Caki2 (cell line): ENCODE measurements at regions not wholly inside any gene's neighbourhood (a gene's known extent, or its start where the extent isn't known, plus 50 kb on each side); places are given as distances from the start of the nearest gene placed in this dataset.
A peak's percentile ranks its signal among the peaks of the same experiment; 100 is the strongest.

Experiments used
- DNase-seq: peaks from one replicate; pipeline ENCODE4 v3.0.0-alpha.2; 2015; ENCODE audit warnings: low read depth
- in situ Hi-C: cut with HindIII; loops from 2 replicates; pipeline ENCODE4 v1.10.0; 2016; ENCODE audit warnings: low sequenced_read_pairs, low pct_unique_long_range_greater_than_20kb, mixed read lengths

- in situ Hi-C loops, result no loop called here
- DNase-seq, result no peak
Observed at GRCh38 chr7:67940400-67940799, 943.8 kb downstream of the TYW1 start.

- in situ Hi-C loops, result no loop called here
- DNase-seq, result no peak
Observed at GRCh38 chr7:67947191-67947590, 950.6 kb downstream of the TYW1 start.

- peak; percentile 10 for DNase-seq
- in situ Hi-C loops, result no loop called here
Observed at GRCh38 chr7:67947646-67948045, 951.0 kb downstream of the TYW1 start.

- in situ Hi-C loops, result no loop called here
- DNase-seq, result no peak
Observed at GRCh38 chr7:67950321-67951083, 953.9 kb downstream of the TYW1 start.

GRCh38 chr7:67955061-67955460, 958.4 kb downstream of the TYW1 start:
- in situ Hi-C loops, result no loop called here
- DNase-seq, result no peak

GRCh38 chr7:67962863-67963262, 966.2 kb downstream of the TYW1 start:
- in situ Hi-C loops, result no loop called here
- DNase-seq, result no peak

GRCh38 chr7:67976490-67976889, 979.9 kb downstream of the TYW1 start:
- in situ Hi-C loops, result no loop called here
- DNase-seq, result no peak

- in situ Hi-C loops, result no loop called here
- no peak for DNase-seq
Observed at GRCh38 chr7:67983486-67983885, 986.9 kb downstream of the TYW1 start.

GRCh38 chr7:67984326-67984725, 987.7 kb downstream of the TYW1 start:
- no peak for DNase-seq
- in situ Hi-C loops, result no loop called here

GRCh38 chr7:67989142-67989541, 992.5 kb downstream of the TYW1 start:
- in situ Hi-C loops, result no loop called here
- no peak for DNase-seq

GRCh38 chr7:67990003-67990402, 993.4 kb downstream of the TYW1 start:
- in situ Hi-C loops, result no loop called here
- DNase-seq, result no peak

GRCh38 chr7:67990716-67991115, 994.1 kb downstream of the TYW1 start:
- in situ Hi-C loops, result no loop called here
- no peak for DNase-seq

GRCh38 chr7:67992287-67992686, 995.7 kb downstream of the TYW1 start:
- in situ Hi-C loops, result no loop called here

GRCh38 chr7:68005992-68006391, 1009.4 kb downstream of the TYW1 start:
- in situ Hi-C loops, result no loop called here
- no peak for DNase-seq

More at GRCh38 chr7:67992287-67992686, 995.7 kb downstream of the TYW1 start:
- no peak for DNase-seq

GRCh38 chr7:68006619-68007018, 1010.0 kb downstream of the TYW1 start:
- in situ Hi-C loops, result no loop called here

GRCh38 chr7:68009716-68010115, 1013.1 kb downstream of the TYW1 start:
- no peak for DNase-seq
- in situ Hi-C loops, result no loop called here

More at GRCh38 chr7:68006619-68007018, 1010.0 kb downstream of the TYW1 start:
- no peak for DNase-seq

- DNase-seq, result no peak
- in situ Hi-C loops, result no loop called here
Observed at GRCh38 chr7:68014031-68014736, 1017.6 kb downstream of the TYW1 start.

GRCh38 chr7:68015122-68015977, 1018.7 kb downstream of the TYW1 start:
- peak; percentile 64 for DNase-seq
- in situ Hi-C loops, result no loop called here

GRCh38 chr7:68015978-68016532, 1019.4 kb downstream of the TYW1 start:
- no peak for DNase-seq
- in situ Hi-C loops, result no loop called here
